ENCODE measurements at regions not wholly inside any gene's neighbourhood (a gene's known extent, or its start where the extent isn't known, plus 50 kb on each side); places are given as distances from the start of the nearest gene placed in this dataset.
"Not testable (repeated sequence)": the region's sequence is repeated elsewhere in the genome, so short reads cannot be mapped to it uniquely, and the experiment has no call there.

DNA sequence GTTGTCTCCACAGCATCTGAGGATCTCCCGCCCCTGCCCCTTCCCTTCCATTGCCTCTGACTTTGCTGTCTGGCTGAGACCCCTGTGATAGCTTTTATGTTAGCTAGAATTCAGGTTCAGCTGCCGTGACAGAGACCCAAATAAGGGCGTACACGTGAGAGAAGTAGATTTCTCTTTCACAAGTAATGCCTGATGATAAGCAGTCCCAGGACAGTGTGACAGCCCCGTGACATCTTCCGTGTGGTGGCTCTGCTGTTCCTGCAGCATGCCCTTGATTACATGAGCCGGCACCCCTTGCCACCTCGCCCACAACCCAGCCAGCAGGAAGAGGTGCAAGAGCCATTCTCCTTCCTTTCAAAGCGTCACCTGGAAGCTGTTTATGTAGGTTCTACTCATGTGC, 130.9 kb upstream of the PODXL start:
- 50 to 60% methylated on average over 9 of the region's 9 CpGs for WGBS, 2 donors
- H3K27ac ChIP-seq, result no peak overlapping the region
- no peak overlapping the region for H3K4me3 ChIP-seq
- H3K36me3 ChIP-seq, result no peaks in the 10 kb centered on the region
- peaks cover 5 to 53% (median 25%) of the 10 kb centered on the region in 7 donors for H3K27me3 ChIP-seq
- DNase-seq (no peak), ATAC-seq (no peak)
- peaks cover 0 to 11% (median 6%) of the 10 kb centered on the region in 9 donors for H3K4me1 ChIP-seq
- TF ChIP-seq, protein P1, sequence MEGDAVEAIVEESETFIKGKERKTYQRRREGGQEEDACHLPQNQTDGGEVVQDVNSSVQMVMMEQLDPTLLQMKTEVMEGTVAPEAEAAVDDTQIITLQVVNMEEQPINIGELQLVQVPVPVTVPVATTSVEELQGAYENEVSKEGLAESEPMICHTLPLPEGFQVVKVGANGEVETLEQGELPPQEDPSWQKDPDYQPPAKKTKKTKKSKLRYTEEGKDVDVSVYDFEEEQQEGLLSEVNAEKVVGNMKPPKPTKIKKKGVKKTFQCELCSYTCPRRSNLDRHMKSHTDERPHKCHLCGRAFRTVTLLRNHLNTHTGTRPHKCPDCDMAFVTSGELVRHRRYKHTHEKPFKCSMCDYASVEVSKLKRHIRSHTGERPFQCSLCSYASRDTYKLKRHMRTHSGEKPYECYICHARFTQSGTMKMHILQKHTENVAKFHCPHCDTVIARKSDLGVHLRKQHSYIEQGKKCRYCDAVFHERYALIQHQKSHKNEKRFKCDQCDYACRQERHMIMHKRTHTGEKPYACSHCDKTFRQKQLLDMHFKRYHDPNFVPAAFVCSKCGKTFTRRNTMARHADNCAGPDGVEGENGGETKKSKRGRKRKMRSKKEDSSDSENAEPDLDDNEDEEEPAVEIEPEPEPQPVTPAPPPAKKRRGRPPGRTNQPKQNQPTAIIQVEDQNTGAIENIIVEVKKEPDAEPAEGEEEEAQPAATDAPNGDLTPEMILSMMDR (IDR thresholded peaks at IDR 0.05), result no peak
- no peaks in the 10 kb centered on the region for H3K9me3 ChIP-seq
- intact Hi-C loops (cut with DNase I), result loop anchor here in 2 of 10 donors (5.0 kb wide), 1 partner anchor 365 kb away; no protein-coding TSS in a partner anchor

DNA sequence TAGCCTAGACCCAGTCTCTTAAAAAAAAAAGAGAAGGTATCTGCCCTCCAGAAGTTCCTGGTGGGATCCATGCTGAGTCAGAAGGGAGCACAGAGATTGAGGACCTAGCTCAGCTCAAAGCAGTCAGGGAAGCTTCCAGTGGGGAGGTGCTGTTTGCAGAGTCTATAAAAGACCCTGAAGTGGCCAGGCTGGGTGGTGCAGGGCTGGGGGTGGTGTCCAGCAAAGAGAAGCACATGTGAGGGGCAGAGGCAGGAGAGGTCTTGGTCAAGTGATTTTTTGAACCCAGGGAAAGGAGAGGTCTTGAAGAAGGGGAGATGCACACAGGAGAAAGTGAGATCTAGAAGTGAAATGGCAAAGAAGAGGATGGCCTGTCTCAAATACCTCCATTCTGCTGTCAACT, 130.4 kb upstream of the PODXL start:
- intact Hi-C loops (cut with DNase I), result loop anchor here in 2 of 10 donors (5.0 kb wide), 1 partner anchor 365 kb away; no protein-coding TSS in a partner anchor

DNA sequence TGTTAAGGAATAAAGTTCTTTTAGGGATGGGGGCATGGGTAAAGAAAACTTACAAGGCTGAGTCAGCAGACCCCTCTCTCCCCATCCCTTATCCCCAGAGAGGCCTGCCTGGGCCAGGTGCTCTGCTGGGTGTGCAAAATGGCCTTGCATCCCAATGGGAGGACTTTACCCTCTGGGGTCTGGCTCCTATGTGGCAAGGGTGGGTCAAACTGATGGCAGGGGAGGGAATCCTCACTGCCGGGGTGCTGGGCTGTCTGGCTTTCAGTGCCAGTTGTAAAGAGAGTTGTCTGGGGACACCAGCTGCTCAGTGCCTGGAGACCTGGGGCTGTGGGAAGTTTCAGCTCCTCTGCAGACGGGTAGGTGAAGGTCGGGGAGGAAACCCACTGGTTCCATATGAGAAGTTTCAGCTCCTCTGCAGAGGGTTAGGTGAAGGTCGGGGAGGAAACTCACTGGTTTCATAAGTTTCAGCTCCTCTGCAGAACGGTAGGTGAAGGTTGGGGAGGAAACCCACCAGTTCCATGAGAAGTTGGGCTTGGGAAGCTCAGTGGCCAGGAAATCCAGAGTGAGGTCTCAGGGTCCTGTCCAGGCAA, 127.2 kb upstream of the PODXL start:
- no peak overlapping the region for H3K4me3 ChIP-seq
- H3K4me1 ChIP-seq, result no peaks in the 10 kb centered on the region
- H3K27me3 ChIP-seq, result peaks cover 0 to 37% (median 10%) of the 10 kb centered on the region in 7 donors
- intact Hi-C loops (cut with DNase I), result no loop called here
- H3K27ac ChIP-seq, result no peak overlapping the region
- DNase-seq (no peak), ATAC-seq (no peak)
- TF ChIP-seq, protein P1 (IDR thresholded peaks at IDR 0.05), result no peak
- no peaks in the 10 kb centered on the region for H3K9me3 ChIP-seq
- no peaks in the 10 kb centered on the region for H3K36me3 ChIP-seq
- 79 to 83% methylated on average over 5 of the region's 5 CpGs for WGBS, 2 donors

More for the DNA sequence above, 130.4 kb upstream of the PODXL start:
- DNase-seq (no peak), ATAC-seq (no peak)
- TF ChIP-seq, protein P1 (IDR thresholded peaks at IDR 0.05), result no peak
- Histone ChIP-seq H3K4me1 (peaks cover 0 to 6% (median 3%) of the 10 kb centered on the region in 9 donors), H3K27me3 (peaks cover under 1 to 49% (median 20%) of the 10 kb centered on the region in 7 donors), H3K27ac (no peak overlapping the region), H3K4me3 (no peak overlapping the region), H3K36me3 (no peaks in the 10 kb centered on the region), H3K9me3 (no peaks in the 10 kb centered on the region)

DNA sequence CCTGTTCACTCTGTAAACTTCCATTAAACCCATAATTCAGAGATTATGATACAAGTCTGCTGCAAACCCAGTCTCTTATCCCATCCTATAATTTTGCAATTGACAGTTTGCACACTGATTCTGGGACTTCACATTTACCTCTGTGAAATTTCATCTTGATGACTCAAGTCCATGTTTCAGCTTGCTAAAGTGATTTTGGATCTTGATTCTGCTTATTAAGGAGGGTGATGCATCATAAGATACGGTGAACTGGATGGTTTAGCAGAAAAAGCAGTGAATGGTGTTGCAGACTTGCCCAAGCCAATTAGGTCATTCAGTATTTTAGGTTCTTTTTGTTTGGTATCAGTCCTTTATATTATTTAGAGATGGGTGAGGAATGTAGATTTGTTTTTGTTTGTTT, 125.5 kb upstream of the PODXL start:
- no peak for ATAC-seq
- DNase-seq, result no peak
- Histone ChIP-seq H3K36me3 (no peaks in the 10 kb centered on the region), H3K27me3 (peaks cover 0 to 32% (median 3%) of the 10 kb centered on the region in 7 donors), H3K27ac (no peak overlapping the region), H3K4me1 (no peaks in the 10 kb centered on the region), H3K9me3 (no peaks in the 10 kb centered on the region), H3K4me3 (no peak overlapping the region)
- 0 to 28% methylated on average over 1 of the region's 1 CpG for WGBS, 2 donors
- intact Hi-C loops (cut with DNase I), result no loop called here
- TF ChIP-seq, protein P1 (IDR thresholded peaks at IDR 0.05), result no peak

DNA sequence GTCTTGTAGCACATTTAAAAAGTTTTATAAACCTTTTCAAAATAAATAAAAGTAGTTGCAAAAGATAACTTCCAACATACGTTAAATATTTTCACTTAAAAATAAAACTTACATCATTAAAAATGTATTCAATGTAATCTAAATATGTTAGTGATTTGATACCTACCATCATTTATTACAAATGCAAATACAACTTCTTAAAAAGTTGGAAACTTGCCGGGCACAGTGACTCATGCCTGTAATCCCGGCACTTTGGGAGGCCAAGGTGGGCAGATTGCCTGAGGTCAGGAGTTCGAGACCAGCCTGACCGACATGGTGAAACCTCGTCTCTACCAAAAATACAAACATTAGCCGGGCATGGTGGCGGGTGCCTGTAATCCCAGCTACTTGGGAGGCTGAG, 122.6 kb upstream of the PODXL start:
- H3K9me3 ChIP-seq; H3K27ac ChIP-seq; intact Hi-C loops (cut with DNase I); H3K4me1 ChIP-seq; ATAC-seq; H3K4me3 ChIP-seq; DNase-seq; H3K36me3 ChIP-seq: not testable (repeated sequence)
- WGBS, 2 donors, result 80 to 83% methylated on average over 8 of the region's 8 CpGs
- peaks cover 0 to 21% (median 0%) of the 10 kb centered on the region in 7 donors for H3K27me3 ChIP-seq

DNA sequence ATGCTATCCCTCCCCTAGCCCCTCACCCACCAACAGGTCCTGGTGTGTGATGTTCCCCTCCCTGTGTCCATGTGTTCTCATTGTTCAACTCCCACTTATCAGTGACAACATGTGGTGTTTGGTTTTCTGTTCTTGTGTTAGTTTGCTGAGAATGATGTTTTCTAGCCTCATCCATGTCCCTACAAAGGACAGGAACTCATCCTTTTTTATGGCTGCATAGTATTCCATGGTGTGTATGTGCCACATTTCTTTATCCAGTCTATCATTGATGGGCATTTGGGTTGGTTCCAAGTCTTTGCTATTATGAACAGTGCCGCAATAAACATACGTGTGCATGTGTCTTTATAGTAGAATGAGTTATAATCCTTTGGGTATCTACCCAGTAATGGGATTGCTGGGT, 120.4 kb upstream of the PODXL start:
- H3K27ac ChIP-seq; H3K4me1 ChIP-seq; H3K36me3 ChIP-seq; H3K9me3 ChIP-seq; H3K4me3 ChIP-seq; intact Hi-C loops (cut with DNase I); DNase-seq; ATAC-seq: not testable (repeated sequence)
- H3K27me3 ChIP-seq, result peaks cover 0 to 10% (median 0%) of the 10 kb centered on the region in 7 donors
- whole genome bisulfite sequencing, 2 donors, result 96 to 97% methylated on average over 2 of the region's 2 CpGs
